A549 (cell line): ENCODE measurements at regions not wholly inside any gene's neighbourhood (a gene's known extent, or its start where the extent isn't known, plus 50 kb on each side); places are given as distances from the start of the nearest gene placed in this dataset.

ENCODE experiments used
- BHLHE40 ChIP-seq: IDR thresholded peaks from 2 replicates; pipeline ENCODE4 v1.6.1; 2012; ENCODE audit warnings: low read depth, low read length, inconsistent platforms
- CEBPB ChIP-seq, 2 experiments: fragments of >200 bp in 1 of 2; sonication (Bioruptor Twin) in 1 of 2; formaldehyde crosslinking in 1 of 2; IDR thresholded peaks; 2 replicates each; pipeline ENCODE4 v1.6.1; 2012 to 2016
- CTCF ChIP-seq: fragments of >200 bp; sonication (Bioruptor Twin); formaldehyde crosslinking; IDR thresholded peaks from 3 replicates; pipeline ENCODE4 v1.5.1; 2016
- EP300 ChIP-seq, 2 experiments: fragments of >200 bp; sonication (Bioruptor Twin); formaldehyde crosslinking; IDR thresholded peaks; 2 replicates in 1 of 2; 3 replicates in 1 of 2; pipeline ENCODE4 v1.6.1; 2016 to 2017
- HDAC2 ChIP-seq: fragments of 200-600 bp; sonication (generic); IDR thresholded peaks from 2 replicates; pipeline ENCODE4 v1.6.1; 2016
- JUN ChIP-seq, 2 experiments: fragments of >200 bp; sonication (Bioruptor Twin); formaldehyde crosslinking; IDR thresholded peaks; 2 replicates in 1 of 2; 3 replicates in 1 of 2; pipeline ENCODE4 v1.6.1; 2016 to 2017
- MAFK ChIP-seq: fragments of 450-650 bp; IDR thresholded peaks from 2 replicates; pipeline ENCODE4 v1.6.1; 2014; ENCODE audit not compliant: partially characterized antibody
- PHF8 ChIP-seq: fragments of 200-600 bp; sonication (generic); IDR thresholded peaks from 2 replicates; pipeline ENCODE4 v1.6.1; 2016; ENCODE audit warnings: low read depth, mild to moderate bottlenecking, antibody characterized with exemption, moderate library complexity, borderline replicate concordance
- POLR2A ChIP-seq: IDR thresholded peaks from 2 replicates; pipeline ENCODE4 v1.6.1; 2012; ENCODE audit warnings: mild to moderate bottlenecking, low read length
- RAD21 ChIP-seq, 2 experiments: fragments of >200 bp in 1 of 2; sonication (Bioruptor Twin) in 1 of 2; formaldehyde crosslinking in 1 of 2; IDR thresholded peaks in 1 of 2; conservative IDR thresholded peaks in 1 of 2; 2 replicates in 1 of 2; 3 replicates in 1 of 2; pipeline ENCODE4 v1.6.1; 2012 to 2018; ENCODE audit warnings: inconsistent platforms in 1 of 2
- RFX5 ChIP-seq: fragments of 450-650 bp; IDR thresholded peaks from 2 replicates; pipeline ENCODE4 v1.7.1; 2014; ENCODE audit warnings: antibody characterized with exemption, mild to moderate bottlenecking, moderate library complexity
- SREBF2 ChIP-seq: fragments of 450-650 bp; IDR thresholded peaks from 2 replicates; pipeline ENCODE4 v1.6.1; 2014; ENCODE audit warnings: mild to moderate bottlenecking, moderate library complexity
- TFCP2L1 ChIP-seq: fragments of 250-450 bp; sonication (Bioruptor Pico); IDR thresholded peaks from 2 replicates; pipeline ENCODE4 v1.5.0; 2021; ENCODE audit warnings: mild to moderate bottlenecking
- USF2 ChIP-seq: fragments of 450-650 bp; IDR thresholded peaks from 2 replicates; pipeline ENCODE4 v1.6.1; 2014; ENCODE audit warnings: antibody characterized with exemption

- TF ChIP-seq CTCF: no peak
- TF ChIP-seq HDAC2: no peak
- TF ChIP-seq RFX5: no peak
- TF ChIP-seq POLR2A: no peak
- TF ChIP-seq MAFK: no peak
- TF ChIP-seq SREBF2: no peak
- no peak for TF ChIP-seq EP300 (IDR thresholded peaks at IDR 0.05)
- no peak for TF ChIP-seq RAD21 (conservative IDR thresholded peaks at IDR 0.05 in 1 of 2, IDR thresholded peaks at IDR 0.05 in 1 of 2)
- no peak for TF ChIP-seq JUN (IDR thresholded peaks at IDR 0.05)
- TF ChIP-seq USF2: no peak
- TF ChIP-seq PHF8: no peak
- no peak for TF ChIP-seq BHLHE40
- no peak for TF ChIP-seq TFCP2L1 (CRISPR knock-in tag)
- TF ChIP-seq CEBPB (IDR thresholded peaks at IDR 0.05): no peak
These were observed 193.8 kb downstream of the ANKRD30B start for GRCh38 chr18:14941792-14942191.
